Thyroid gland (tissue), 4 donors: ENCODE measurements at regions not wholly inside any gene's neighbourhood (a gene's known extent, or its start where the extent isn't known, plus 50 kb on each side); places are given as distances from the start of the nearest gene placed in this dataset.

Experiments
- CTCF ChIP-seq, 6 experiments: fragments of 200-600 bp in 3 of 6; fragments of 450-650 bp in 3 of 6; sonication (generic) in 3 of 6; IDR thresholded peaks; one replicate each; pipeline ENCODE4 v1.5.1; 2016 to 2019; ENCODE audit warnings: antibody characterized with exemption in 6 of 6, mild to moderate bottlenecking in 2 of 6, inconsistent platforms in 1 of 6, moderate library complexity in 1 of 6
- POLR2A ChIP-seq, 2 donors: fragments of 450-650 bp; IDR thresholded peaks; one replicate each; pipeline ENCODE4 v1.6.1; 2017; ENCODE audit warnings: antibody characterized with exemption in 2 of 2, mild to moderate bottlenecking in 2 of 2, moderate library complexity in 1 of 2

- no peak for TF ChIP-seq POLR2A (IDR thresholded peaks at IDR 0.05)
- no peak for TF ChIP-seq CTCF (IDR thresholded peaks at IDR 0.05)
Measured at GRCh38 chr3:152968388-152969024, 133.6 kb downstream of the P2RY1 start.
